ENCODE measurements at regions not wholly inside any gene's neighbourhood (a gene's known extent, or its start where the extent isn't known, plus 50 kb on each side); places are given as distances from the start of the nearest gene placed in this dataset.

DNA sequence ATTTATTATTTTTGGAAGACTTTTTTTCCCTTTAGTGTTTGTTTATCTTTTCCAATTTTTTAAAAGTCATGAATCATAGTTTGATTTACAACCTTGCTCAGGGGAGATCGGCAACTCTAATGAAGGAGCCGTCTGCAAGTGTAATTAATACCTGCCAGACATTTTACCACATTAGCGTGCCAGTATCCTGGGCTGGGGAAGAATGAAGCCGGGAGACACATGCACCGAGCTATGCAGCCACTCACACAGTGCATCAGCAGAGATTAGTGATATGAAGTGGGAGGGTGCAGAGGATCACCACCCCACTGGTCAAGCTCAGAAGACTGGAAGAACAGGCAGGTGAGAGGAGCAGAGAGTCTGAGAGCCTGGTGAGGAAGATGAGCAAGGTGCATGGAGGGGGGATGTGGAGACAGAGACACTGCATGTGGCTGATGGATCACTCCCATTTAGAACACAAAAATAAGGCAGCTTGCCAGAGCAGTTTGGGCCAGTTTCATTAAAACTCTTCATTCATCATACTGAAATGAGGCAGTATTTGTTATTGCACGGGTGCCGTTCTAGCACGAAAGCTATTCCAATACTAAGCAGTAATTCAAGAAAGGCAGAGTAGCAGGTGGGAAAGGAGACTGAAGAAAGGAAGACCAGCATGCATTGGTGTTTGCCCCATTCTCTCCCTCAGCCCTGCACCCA is 821.6 kb downstream of the TUSC7 start:
- TF ChIP-seq, protein P1, sequence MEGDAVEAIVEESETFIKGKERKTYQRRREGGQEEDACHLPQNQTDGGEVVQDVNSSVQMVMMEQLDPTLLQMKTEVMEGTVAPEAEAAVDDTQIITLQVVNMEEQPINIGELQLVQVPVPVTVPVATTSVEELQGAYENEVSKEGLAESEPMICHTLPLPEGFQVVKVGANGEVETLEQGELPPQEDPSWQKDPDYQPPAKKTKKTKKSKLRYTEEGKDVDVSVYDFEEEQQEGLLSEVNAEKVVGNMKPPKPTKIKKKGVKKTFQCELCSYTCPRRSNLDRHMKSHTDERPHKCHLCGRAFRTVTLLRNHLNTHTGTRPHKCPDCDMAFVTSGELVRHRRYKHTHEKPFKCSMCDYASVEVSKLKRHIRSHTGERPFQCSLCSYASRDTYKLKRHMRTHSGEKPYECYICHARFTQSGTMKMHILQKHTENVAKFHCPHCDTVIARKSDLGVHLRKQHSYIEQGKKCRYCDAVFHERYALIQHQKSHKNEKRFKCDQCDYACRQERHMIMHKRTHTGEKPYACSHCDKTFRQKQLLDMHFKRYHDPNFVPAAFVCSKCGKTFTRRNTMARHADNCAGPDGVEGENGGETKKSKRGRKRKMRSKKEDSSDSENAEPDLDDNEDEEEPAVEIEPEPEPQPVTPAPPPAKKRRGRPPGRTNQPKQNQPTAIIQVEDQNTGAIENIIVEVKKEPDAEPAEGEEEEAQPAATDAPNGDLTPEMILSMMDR (IDR thresholded peaks at IDR 0.05) = no peak

DNA sequence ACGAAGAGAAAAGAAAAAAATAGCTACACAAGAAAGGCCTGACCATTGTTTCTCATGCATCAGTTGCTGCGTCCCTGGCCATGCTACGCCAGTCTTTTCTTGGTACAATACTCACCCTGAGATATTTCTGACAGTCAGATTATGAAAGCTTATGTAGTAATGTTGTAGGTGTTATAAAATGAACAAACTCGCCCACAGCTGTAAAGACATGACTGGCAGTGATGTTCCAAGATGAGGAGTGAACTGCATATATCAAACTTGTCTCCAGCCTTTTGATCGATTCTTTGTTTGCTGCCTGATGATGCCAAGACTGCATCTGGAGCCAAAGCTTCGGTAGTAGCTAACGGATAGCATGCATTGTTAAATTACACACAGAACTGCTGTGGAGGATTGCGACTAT is 822.7 kb downstream of the TUSC7 start:
- TF ChIP-seq, protein P1 (IDR thresholded peaks at IDR 0.05) = no peak

- TF ChIP-seq, protein P1 (IDR thresholded peaks at IDR 0.05) = no peak
Measured at GRCh38 chr3:117534138-117534537, 824.6 kb downstream of the TUSC7 start.

DNA sequence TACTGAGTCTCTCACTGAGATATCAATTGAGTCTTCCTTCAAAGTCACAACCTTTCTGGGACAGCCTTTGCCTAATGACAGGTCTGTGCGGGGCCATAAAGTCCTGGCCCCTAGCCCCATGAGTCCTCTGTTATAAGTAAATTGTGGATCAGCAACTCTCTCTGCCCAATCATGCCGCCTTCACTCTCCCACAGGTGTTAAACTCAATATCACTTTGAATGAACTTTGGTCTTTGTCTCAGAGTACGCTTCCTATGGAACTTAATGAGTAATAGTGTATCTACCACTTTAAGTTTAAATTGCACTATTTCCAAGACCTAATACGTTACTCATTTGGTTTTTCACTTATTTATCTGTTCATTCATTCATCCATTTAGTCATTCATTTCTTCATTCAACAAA is 826.4 kb downstream of the TUSC7 start:
- TF ChIP-seq, protein P1 (IDR thresholded peaks at IDR 0.05) = no peak

DNA sequence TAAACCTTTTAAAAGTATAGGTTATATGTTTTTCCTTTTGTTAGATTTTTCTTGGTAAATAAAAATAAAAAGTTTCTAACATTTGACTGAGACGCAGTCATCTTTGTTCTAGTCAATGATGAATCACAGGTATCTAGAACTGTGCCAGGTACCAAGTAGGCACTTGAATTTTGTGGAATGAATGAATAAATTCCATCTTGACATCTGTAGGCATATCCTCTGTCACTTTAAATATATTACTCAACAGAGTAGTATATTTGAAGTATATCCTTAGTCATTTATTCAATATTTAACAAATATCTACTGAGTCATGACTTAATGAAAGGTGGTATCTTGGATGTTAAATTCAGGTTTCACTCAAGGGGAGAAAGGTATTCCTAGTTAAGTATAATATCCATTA is 828.4 kb downstream of the TUSC7 start:
- TF ChIP-seq, protein P1 (IDR thresholded peaks at IDR 0.05) = no peak

- TF ChIP-seq, protein P1 (IDR thresholded peaks at IDR 0.05) = no peak
Measured at GRCh38 chr3:117539729-117540128, 830.1 kb downstream of the TUSC7 start.

GRCh38 chr3:117540597-117540996 is 831.0 kb downstream of the TUSC7 start:
- TF ChIP-seq, protein P1 (IDR thresholded peaks at IDR 0.05) = no peak

DNA sequence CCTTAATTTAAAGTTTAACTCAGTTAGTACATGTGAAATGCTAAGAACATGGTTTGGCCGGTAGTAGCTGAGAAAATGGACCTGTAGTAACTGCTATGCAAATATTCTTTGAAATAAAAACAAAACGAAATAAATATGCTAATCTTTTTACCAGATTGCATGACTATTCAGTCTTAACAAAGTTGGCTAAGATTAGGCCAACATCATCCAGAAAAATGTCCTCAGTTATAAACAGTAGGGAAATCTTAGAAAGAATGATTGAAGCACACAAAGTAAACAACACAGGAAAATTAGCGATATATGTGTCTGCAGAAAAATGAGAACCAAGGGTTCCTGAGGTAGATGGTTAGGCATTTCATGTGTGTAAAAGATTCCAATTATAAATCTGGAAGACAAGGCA is 832.1 kb downstream of the TUSC7 start:
- TF ChIP-seq, protein P1 (IDR thresholded peaks at IDR 0.05) = no peak

Measured in LNCAP (cell line).